Stomach smooth muscle (tissue), 2 donors: ENCODE measurements at regions not wholly inside any gene's neighbourhood (a gene's known extent, or its start where the extent isn't known, plus 50 kb on each side); places are given as distances from the start of the nearest gene placed in this dataset.

Experiments used
- H3K27ac ChIP-seq: one replicate; pipeline ENCODE4 v1.7.0; 2013; ENCODE audit warnings: mild to moderate bottlenecking, low read length, inconsistent platforms
- H3K27me3 ChIP-seq, 2 donors: one replicate each; pipeline ENCODE4 v1.7.0; 2013; ENCODE audit warnings: low read length in 2 of 2; ENCODE audit not compliant: insufficient read depth in 2 of 2, control insufficient read depth in 1 of 2
- H3K36me3 ChIP-seq, 2 donors: one replicate each; pipeline ENCODE4 v1.7.0; 2013; ENCODE audit warnings: low read length in 2 of 2; ENCODE audit not compliant: control insufficient read depth in 2 of 2, insufficient read depth in 2 of 2
- H3K4me1 ChIP-seq: one replicate; pipeline ENCODE4 v1.7.0; 2013; ENCODE audit warnings: low read length; ENCODE audit not compliant: control insufficient read depth, insufficient read depth
- H3K4me3 ChIP-seq, 2 donors: one replicate each; pipeline ENCODE4 v1.7.0; 2013; ENCODE audit warnings: low read length in 2 of 2
- H3K9ac ChIP-seq, 2 donors: one replicate each; pipeline ENCODE4 v1.7.0; 2013; ENCODE audit warnings: low read length in 2 of 2, mild to moderate bottlenecking in 1 of 2
- H3K9me3 ChIP-seq, 2 donors: one replicate each; pipeline ENCODE4 v1.7.0; 2013; ENCODE audit warnings: low read length in 2 of 2; ENCODE audit not compliant: control insufficient read depth in 2 of 2
- donor health status: healthy.
- donor health status: Pancreatic carcinoma.

DNA sequence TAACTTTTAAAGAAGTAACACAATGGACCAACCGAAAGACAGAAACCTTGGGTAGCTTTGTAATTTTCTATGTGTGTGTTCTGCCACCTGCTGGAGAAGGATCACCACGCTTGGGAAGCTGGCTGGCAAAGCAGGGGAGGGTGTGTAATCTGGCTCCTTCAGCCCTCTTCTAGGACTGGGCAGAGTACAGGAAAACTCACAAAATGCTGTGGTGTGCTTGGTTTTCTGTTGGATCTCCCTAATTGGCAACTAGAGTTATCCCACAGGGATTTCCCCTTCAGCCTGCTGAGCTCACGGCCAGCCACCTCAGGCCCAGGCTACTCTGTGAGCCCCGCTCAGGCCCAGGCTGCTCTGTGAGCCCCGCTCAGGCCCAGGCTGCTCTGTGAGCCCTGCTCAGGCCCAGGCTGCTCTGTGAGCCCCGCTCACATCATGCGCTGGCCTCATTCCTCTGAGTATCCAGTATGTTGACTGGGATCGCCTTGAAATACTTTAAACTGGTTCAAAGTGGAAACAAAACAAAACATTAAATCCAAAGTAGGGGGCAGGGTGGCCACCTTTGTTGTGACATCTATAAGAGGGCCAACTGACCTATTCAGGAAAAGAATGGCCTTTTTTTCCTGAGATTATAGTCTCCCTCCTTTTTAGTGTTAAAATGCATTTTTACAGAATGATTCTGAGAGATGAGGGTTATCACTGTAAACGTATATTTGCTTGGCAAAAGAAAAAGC lies 52.0 kb upstream of the RNU6-8 start:
- H3K27me3 ChIP-seq = no peaks in the 10 kb centered on the region
- H3K36me3 ChIP-seq = no peaks in the 10 kb centered on the region
- no peak overlapping the region for H3K9ac ChIP-seq
- peak overlapping the region; percentile 80 for H3K27ac ChIP-seq
- no peaks in the 10 kb centered on the region for H3K9me3 ChIP-seq
- H3K4me3 ChIP-seq = no peak overlapping the region
- peaks cover 26% of the 10 kb centered on the region for H3K4me1 ChIP-seq

DNA sequence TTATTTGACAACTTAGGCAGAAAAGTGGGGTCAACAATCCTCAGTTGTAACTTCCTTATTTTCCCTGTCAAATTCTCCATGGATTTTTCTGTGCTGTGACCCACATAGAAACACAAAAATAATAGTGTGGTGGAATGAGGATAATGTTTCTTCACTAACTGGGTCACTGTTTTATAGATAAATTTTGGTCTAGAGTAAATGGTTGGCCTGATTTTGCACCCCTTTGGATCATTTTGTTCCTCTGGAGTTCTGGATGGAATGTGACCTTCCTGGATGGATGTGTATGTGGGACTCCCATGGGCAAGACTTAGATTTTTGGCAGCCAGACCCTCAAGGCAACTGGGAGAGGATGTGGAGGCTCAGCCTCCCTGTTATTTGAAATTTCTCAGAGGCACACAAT lies 52.7 kb upstream of the RNU6-8 start:
- no peaks in the 10 kb centered on the region for H3K9me3 ChIP-seq
- H3K4me1 ChIP-seq = peaks cover 26% of the 10 kb centered on the region
- no peak overlapping the region for H3K4me3 ChIP-seq
- H3K27ac ChIP-seq = peak overlapping the region; percentile 80
- no peak overlapping the region for H3K9ac ChIP-seq
- no peaks in the 10 kb centered on the region for H3K27me3 ChIP-seq
- no peaks in the 10 kb centered on the region for H3K36me3 ChIP-seq

DNA sequence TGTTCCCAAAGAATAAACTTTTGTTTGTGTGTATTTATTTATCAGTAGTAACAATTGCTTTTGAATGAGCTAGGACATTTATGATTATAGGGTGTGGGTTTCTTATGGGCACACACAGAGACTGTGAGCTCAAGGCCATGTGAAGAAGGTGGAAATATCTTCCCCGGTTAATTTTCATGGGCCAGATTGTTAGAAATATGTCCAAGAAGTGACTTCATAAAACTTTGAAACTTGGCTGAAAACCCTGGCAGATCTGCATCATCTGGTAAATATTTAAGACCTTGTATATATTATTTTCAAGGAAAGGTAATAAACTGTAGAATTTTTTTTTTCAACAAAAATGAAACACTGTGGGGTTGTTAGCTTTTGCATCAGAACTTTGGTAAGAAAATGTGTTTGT lies 53.5 kb upstream of the RNU6-8 start:
- Histone ChIP-seq H3K4me3 (no peak overlapping the region), H3K36me3 (no peaks in the 10 kb centered on the region), H3K4me1 (peaks cover 24% of the 10 kb centered on the region), H3K27me3 (no peaks in the 10 kb centered on the region), H3K9me3 (no peaks in the 10 kb centered on the region), H3K9ac (no peak overlapping the region), H3K27ac (no peak overlapping the region)

DNA sequence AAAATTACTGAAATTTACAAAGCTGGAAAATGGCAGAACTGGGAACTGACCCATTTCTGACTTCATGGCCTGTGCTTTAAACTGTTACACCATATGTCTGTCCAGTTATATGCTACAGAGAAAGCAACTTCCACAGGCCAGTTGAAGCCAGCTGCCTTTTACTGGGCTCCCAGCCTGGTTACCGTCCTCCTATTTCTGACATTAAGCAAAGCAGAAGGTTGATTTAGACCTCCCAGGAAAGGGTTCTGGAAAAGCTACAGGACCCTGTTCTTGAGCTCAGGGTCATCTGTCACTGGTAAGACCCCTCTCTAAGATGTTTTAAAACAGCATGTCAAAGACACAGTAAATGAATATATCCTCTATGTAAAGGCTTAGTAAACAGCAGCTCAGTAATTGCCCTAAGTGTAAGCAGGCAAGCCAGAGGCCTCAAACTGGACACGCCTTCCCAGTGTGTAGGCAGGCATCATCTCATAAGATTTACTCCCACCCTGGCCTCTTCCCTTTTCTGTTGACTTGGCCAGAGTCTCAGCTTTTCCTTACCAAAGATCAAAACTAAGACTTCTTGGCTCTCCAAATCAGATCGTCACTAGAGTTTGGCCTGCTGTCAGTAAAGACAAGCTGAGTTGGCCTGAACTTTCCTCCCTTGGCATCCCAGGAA lies 55.4 kb upstream of the RNU6-8 start:
- Histone ChIP-seq H3K9me3 (peaks cover 0 to 6% of the 10 kb centered on the region in 2 donors), H3K4me1 (peaks cover 22% of the 10 kb centered on the region), H3K27ac (peak overlapping the region; percentile 59), H3K27me3 (no peaks in the 10 kb centered on the region), H3K9ac (no peak overlapping the region), H3K4me3 (no peak overlapping the region), H3K36me3 (no peaks in the 10 kb centered on the region)

DNA sequence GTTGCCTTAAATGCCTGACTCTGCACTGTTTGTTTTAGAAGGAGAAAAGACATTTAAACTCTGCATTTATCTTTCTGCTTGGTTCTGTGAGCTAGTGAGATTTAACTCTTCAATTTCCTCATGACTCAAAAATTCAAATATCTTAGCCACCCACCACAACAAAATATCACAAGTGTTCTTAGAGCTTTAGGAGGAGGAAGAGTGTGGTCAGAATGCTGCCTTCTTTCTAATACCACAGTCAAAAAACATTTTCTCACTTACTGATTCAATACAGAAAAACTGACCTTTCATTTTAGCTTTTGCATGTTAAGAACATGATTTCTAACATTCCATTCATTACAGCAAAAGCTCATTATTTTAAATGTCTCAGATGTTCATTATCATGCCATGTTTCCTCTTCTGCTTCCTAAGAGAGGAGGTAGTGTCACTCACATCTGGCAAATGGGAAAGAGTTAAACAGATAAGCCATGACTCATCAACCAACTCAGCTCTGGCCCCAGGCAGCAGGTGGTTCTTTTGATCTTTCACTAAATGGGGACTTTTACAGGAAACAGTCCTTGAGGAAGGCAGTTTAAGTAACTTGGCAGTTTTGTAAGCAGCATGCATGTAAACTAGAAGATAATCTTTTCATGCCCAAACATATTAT lies 56.4 kb upstream of the RNU6-8 start:
- no peaks in the 10 kb centered on the region for H3K36me3 ChIP-seq
- peaks cover 20% of the 10 kb centered on the region for H3K4me1 ChIP-seq
- peaks cover 0 to 8% of the 10 kb centered on the region in 2 donors for H3K9me3 ChIP-seq
- H3K27ac ChIP-seq = no peak overlapping the region
- H3K4me3 ChIP-seq = no peak overlapping the region
- H3K27me3 ChIP-seq = no peaks in the 10 kb centered on the region
- no peak overlapping the region for H3K9ac ChIP-seq

DNA sequence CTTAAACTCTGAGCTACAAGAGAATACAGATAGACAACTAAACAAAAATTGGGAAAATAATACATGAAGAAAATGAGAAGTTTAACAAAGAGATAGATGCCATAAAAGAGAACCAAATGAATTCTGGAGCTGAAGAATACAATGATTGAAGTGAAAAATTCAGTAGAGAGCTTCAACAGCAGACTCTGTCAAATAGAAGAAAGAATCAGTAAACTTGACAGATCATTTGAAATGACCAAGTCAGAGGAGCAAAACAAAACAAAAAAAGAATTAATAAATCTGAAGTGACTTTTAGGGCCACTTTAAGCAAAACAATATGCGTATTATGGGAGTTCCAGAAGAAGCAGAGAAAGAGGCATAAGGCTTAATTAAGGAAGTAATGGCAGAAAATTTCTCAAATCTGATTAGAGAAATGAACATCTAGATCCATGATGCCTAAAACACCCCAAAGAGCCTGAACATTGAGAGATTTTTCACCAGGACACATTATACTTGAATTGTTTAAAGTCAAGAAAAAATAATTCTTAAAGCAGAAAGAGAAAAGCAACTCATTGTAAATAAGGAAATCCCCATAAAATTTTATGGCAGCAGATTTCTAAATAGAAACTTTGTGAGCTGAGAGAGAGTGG lies 61.0 kb upstream of the RNU6-8 start:
- H3K4me3 ChIP-seq = no peak overlapping the region

DNA sequence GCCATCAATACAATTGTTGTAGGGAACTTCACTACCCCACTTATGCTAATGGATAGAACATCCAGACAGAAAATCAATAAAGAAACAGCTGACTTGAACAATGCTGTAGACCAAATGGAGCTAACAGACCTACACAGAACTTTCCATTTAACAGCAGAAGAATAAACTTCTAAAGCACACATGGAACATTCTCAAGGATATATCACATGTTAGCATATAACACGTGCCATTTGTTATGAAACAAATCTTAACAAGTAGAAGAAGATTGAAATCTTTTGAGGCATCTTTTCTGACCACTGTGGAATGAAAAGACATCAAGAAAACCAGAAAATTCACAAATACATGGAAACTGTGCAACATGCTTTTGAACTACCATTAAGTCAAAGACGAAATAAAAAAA lies 62.5 kb upstream of the RNU6-8 start:
- Histone ChIP-seq H3K9ac (no peak overlapping the region), H3K9me3 (peaks cover 0 to 8% of the 10 kb centered on the region in 2 donors), H3K4me3 (no peak overlapping the region), H3K27ac (no peak overlapping the region), H3K36me3 (no peaks in the 10 kb centered on the region), H3K27me3 (no peaks in the 10 kb centered on the region), H3K4me1 (no peaks in the 10 kb centered on the region)

More for the DNA sequence above, 61.0 kb upstream of the RNU6-8 start:
- Histone ChIP-seq H3K9me3 (peaks cover 0 to 8% of the 10 kb centered on the region in 2 donors), H3K36me3 (no peaks in the 10 kb centered on the region), H3K27ac (no peak overlapping the region), H3K27me3 (no peaks in the 10 kb centered on the region), H3K4me1 (no peaks in the 10 kb centered on the region), H3K9ac (no peak overlapping the region)

DNA sequence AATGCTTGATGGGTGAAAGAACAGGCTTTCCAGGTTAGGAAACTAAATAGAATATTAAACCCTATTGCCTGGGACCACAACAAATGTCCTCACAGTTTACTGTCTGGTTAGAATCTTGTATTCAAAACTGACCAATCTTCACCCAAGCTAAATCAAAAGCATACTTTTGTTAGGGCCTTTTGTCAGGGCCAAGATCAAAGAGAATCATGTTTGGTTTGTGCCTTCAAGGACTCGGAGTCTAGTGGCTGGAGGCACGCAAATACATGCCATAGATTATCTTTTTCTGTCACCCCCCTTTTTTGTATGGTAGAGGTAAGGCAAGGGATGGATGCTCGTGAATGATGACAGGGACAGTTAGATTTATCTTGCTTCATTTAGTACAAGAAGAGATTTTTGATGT lies 51.1 kb upstream of the AKAP6 start:
- Histone ChIP-seq H3K9ac (no peak overlapping the region), H3K4me3 (no peak overlapping the region)

More for the DNA sequence above, 51.1 kb upstream of the AKAP6 start:
- Histone ChIP-seq H3K36me3 (no peaks in the 10 kb centered on the region), H3K4me1 (no peaks in the 10 kb centered on the region), H3K27me3 (no peaks in the 10 kb centered on the region), H3K27ac (no peak overlapping the region), H3K9me3 (no peaks in the 10 kb centered on the region)
